T-helper 2 cell treated with Interferon-gamma antibody and Interleukin-4, amounts not matched to agents 100 ng/mL and 5 ng/mL, for 36 hours (primary cell): ENCODE measurements at regions not wholly inside any gene's neighbourhood (a gene's known extent, or its start where the extent isn't known, plus 50 kb on each side); places are given as distances from the start of the nearest gene placed in this dataset.

ENCODE experiments used
- intact Hi-C: fragments of 100-400 bp; cut with micrococcal nuclease; formaldehyde crosslinking; loops from one replicate; pipeline ENCODE4 v1.15.1; 2023

DNA sequence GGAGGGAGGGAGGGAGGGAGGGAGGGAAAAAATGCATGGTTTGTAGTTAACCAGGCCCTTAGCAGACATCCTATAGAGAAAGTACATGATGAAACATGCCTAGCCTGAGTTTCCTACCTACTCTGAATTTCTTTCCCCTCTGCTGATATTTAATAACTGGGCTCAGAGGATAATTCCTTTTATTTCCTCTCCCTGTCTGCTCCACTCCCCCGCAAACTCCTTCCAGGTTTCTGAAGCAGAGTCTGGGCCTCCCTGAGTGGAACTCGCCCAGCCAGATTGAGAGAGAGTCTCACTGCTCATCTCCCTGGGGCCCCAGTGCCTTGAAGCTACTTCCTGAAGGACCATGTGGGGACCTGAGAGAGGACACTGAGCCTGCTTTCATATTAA is 111.9 kb upstream of the SLC44A3 start:
- intact Hi-C loops, result no loop called here

DNA sequence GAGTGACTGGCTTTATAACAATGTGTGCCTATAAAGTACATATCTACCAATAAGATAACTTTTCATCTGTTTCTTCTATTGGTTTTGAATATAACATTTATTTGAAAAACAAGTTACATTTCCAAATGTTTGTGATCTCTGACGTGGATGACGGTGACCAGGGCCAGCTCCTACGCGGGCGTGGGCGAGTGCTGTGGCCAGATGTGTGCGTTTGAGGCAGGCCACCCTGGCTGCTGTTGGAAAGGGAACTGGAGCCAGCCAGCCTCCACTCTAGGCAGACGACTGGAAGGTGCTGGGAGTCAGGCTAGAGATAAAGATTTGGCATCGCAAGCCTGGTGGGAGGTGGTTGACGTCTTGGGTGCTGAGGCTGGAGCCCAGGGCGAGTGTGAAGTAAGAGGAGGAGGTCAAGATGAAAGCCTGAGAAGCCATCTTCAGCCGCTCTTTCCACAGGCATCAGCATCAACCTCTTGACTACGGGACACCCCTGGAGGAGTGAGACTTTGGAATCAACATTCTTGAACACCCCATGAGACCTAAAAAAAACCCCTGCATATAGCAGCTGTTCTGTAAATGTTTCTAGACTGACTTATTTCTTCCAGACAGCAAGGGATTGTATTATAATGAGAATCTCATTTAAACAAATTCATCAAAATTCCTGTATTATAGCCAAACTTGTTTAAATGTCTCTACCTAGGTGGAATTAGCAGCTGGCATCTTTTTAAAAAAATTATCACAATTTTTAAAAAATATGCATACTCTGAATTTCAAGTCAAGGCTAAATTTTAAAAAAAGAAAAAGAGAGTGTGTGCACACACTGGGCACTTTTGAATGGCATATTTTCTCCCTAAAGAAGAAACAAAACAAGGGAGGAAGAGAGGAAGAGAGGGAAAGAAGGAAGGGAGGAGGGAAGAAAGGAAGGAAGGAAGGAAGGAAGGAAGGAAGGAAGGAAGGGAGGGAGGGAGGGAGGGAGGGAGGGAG is 112.5 kb upstream of the SLC44A3 start:
- intact Hi-C loops, result no loop called here

DNA sequence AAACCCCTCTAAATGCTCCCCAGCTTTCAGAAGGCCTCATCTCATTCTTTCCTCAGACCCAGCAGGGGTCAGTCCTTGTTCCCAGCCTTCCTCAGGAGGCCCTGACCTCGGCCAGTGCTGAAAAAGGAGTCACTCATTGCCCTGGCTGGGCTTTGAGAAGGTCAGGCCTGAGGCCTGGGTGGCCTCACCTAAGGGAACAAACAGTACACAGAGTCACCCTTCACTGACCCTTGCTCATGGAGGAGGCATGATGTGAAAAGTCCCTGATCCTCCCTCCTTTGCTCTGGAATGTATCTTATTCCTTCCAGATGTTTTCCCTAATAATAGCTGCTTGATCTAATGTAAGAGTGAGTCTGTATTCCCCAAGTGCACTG is 117.7 kb upstream of the SLC44A3 start:
- intact Hi-C loops, result no loop called here

DNA sequence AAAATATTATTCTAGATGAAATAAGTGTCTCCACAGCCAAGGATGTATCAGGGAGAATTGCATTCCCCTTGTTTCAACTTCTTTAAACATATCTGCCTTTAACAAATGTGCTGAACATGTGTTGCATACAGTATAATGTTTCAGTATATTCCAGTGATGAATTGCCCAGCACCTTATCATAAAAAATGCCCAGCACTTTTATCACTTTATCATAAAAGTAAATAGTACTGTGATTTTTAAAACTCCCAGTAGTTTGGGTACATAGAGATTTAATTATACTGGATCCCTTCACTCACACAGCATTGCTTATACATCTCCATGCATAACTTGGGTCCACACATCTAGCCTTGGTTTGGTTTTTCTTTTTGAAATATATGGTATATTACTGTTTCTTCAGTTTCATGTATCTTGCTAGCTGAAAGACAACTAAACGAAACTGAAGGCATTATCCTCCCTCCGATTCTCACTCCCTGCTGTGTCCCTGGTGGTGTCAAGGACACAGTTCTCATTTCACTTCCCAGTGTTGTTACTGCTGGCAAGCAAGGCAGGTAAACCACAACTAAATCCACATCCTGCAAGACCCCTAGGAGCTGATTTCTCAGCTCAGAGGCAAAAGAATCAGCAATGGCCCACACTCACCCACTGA is 118.2 kb upstream of the SLC44A3 start:
- intact Hi-C loops, result no loop called here

DNA sequence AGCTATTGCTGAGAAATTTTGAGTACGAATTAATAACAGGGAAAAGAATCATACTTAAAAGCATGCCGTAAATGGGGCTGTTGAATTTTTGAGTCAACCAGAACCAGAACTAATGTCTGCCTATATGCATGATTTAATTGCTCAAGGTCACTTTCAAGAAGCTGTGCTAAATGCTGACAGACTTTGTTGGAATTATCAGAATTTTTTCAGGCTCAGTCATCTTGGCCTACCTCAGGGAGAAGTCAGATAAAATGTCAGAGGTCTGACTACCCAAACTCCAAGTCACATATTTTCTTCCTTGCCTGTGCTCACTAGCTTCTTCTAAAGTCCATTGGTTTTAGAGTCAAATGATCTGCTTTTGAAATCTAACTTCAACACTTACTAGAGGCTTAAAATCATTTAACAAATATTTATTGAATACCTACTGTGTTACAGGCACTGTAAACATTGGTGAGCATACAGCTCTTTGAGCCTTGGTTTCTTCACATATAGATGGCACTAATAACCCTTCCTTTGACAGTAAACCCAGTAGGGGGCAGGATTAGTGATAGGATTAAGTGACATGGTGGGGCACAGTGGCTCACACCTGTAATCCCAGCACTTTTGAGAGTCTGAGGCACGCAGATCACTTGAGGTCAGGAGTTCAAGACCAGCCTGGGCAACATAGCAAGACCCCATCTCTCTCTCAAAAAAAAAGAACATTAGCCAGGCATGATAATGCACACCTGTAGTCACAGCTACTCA is 121.2 kb upstream of the SLC44A3 start:
- intact Hi-C loops, result no loop called here

DNA sequence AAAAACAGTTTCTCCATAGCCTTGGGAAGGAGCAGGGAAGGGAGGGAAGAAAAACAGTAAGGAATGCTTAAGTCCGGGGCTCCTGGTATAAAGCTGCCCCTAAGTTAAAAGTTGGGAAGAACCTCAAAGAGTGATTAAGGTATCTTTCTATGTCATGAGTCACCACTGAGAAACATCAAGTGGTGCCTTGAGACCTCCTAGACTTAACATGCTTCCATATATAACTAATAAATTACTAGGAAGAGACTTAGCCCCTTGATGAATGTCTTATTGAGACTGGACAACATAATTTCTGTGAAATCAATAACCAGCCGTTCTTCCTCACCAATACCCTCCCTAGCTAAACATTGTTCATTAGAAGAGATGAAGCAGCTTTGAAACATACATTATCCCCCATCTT is 121.8 kb upstream of the SLC44A3 start:
- intact Hi-C loops, result no loop called here

DNA sequence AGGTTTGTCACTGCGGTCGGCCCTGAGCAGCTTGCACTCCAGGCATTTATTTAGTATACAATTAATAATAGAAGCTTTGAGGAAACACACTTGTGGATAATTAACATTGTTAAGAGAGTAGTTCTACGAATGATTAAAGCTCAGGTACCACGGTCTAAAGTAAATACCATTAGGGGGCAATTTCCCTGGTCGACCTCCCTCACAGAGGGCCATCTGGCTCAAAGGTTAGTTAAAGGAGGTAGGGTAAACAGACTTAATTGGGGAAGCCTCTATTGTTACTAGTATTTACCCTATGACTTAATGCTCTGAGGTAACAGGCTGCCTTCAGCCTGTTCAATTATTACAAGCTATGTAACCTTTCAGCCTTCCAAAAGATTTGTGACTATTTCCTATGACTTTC is 122.3 kb upstream of the SLC44A3 start:
- intact Hi-C loops, result no loop called here

DNA sequence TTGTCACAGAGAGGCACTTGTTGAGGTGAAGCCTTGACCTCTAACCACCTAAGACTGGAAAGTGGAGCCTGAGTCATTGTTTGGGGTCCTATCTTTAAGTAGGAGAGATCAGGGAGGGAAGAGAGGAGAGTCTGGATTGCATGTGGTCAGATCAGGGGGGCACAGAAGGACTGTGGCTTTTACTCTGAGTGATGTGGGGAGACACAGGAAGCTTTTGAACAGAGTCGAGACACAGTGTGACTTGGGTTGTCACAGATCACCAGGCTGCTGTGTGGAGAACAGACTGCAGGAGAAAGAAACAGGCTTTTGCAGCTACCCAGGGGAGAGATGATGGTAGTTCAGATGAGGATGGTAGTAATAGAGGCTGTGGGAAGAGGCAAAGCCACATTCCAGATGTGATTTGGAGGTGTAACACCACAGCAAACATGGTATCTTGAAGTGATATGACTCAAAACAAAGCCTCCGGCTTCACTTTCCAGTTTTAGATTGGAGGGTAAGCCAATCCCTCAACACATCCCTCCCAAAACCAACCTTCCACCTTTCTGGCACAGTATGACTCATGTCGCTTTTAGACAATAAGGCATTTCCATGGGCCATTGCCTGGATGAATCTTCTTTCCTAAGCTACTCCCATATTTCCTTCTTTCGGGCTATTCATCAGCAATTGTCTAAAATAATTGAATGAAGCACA is 125.8 kb upstream of the SLC44A3 start:
- intact Hi-C loops, result no loop called here

DNA sequence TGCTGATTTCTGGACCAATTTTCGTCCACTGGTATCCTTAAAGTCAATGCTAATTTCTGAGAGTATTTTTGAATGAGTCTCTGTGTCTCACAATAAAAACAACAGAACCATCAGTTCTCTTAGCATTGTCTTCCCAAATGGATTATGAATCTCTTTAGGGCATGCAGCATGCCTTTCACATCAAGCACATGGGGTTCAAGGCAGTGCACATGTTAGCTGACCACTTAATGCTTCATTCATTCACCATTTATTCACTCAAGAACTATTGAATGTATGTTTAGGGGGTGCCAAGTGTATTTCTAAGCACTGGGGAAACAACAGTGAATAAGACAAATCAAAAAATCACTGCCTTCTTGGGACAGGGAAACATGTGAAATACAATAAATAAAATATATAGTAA is 126.7 kb upstream of the SLC44A3 start:
- intact Hi-C loops, result no loop called here

DNA sequence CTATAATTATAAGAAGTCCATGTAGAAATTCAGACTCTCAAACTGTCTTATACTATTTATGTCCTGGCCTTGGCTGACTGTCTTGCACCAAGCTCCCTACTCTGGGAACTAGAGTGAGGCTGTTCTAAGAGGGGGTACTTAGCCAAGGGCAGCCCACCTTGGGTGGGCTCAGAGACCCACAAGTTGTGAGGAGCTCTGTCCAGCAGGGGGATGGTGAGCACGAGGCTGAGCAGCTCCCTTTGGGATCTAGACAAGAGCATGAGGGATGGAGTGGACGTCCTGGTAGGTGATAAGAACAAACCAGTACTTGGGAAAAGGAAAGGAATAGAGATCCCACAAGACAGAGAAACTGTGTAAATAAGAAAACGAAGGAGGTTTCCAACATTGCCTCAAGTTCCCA is 127.1 kb upstream of the SLC44A3 start:
- intact Hi-C loops, result no loop called here

DNA sequence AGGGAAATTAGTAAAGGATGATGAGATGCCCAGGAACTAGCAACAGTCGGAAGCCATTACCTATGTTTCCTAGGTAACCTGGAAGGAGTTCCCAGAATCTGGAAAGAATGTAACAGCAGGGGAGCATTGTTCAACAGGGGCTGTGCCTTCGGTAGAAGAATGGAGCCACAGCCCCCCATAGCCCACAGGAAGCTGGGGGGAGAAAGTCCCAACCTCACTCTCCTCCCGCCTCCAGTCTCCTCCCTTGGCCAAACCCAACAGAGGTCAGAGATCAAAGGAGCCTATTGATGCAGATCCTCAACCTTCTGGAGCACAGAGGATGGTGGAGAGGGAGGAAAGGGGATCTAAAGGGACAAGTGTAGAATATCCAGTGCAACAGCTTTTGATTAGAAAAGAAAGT is 131.5 kb upstream of the SLC44A3 start:
- intact Hi-C loops, result no loop called here

DNA sequence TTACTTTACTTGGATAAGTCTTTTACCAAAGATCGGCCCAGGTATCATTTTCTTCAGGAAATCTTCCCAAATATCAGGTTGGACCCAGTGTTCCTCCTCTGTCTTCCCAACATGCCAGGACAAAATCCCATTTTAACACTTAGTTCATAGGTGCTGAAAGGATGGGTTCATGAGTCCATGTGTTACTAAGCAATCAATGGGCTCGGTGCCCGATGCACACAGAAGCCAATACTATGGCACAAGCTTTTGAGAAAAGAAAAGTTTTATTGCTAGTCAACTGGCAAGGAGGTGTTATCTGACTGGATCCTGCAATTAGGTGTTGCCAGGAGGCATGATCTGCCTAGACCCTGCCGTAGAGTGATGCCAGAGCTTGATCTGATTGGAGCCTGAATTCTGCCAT is 133.3 kb upstream of the SLC44A3 start:
- intact Hi-C loops, result no loop called here

DNA sequence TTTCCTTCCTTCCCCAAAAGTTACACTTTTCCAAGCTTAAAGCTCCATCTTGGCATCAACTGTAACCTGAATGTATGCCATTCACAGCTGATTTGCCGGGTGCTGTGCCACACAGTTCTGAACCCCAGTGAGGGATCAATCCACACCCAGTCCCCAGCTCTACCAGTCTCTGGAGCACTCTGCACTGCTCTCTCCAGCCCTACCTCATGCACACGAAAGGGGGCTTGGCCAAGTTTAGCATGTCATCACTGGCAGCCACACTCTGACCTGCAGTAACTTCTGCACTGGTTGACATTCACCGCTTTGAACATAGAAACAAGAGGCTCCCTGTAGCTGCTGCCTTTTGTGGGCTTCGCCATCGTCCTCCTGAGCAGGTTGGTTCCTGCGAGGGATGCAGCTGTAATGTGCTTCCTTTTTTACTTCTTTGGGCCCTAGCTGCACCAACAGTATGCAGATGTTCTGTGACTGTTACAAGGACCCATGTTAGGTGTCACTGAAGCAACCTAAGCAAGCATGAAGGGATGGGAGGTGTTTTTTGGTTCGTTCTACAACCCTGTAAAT is 135.4 kb upstream of the SLC44A3 start:
- intact Hi-C loops, result no loop called here

DNA sequence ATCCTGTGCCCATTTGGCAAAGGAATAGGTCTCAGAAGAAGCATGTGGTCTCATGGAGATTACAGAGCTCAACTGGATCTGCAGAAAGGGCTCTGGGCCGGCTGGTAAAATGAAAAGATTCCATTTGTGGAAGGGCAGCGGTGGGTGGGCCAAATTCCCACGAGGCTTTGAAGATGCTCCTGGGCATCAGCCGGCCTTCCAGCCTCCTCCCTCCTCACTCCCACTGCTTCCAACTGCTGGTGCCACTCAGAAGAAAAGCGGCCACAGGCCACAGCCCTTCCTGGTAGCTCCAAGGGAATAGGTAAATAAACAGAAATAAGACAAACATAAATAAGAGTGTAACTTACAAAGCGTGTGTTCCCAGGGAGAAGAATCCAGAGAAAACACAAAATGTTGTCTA is 136.3 kb upstream of the SLC44A3 start:
- intact Hi-C loops, result no loop called here

DNA sequence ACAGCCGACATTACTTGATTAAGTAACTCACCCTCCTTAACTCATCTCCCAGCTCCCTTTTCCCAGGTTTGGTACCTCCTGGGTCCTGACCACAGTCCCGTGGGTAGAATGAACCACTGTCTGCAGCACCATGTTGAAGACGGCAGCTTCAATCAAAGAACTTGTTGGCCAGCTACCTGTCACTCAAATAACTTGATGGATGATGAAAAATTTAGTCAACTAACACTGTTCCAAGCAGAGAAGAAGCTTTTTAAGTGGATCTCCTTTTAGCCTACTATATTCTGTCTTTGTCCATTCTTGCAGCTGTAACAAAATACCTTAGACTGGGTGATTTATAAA is 138.4 kb upstream of the F3 start:
- intact Hi-C loops, result no loop called here

DNA sequence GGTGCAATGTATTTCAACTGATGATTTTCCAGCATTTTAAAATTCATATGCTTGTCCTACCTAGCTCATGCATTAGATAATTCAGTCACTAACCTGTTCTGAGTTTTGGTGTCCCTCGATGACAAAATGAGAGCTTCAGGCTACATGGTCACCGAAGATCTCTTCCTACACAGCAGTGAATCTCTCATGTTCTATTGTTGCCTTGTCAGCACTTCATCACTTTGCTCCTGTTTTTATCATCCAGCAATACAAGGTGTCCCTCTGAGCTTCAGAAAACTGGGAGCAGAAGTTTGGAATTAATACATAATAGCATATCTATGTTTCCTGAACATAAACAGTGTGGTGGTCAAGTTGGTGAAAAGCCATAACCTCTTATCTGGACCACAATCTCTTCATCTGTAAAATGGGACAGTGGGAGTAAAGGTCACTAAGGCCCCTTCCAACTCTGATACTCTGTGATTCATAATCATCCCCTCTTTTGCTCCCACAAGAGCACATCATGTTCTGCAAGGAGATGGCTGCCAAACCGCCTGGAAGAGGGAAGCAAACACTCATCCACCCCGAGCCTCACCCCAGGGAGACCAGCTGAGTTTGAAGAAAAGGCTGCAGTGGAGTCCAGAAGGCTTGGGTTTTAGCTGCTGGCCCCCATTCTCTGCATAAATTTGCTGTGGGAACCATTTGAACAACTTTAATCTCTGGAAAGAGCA is 137.9 kb upstream of the F3 start:
- intact Hi-C loops, result no loop called here

DNA sequence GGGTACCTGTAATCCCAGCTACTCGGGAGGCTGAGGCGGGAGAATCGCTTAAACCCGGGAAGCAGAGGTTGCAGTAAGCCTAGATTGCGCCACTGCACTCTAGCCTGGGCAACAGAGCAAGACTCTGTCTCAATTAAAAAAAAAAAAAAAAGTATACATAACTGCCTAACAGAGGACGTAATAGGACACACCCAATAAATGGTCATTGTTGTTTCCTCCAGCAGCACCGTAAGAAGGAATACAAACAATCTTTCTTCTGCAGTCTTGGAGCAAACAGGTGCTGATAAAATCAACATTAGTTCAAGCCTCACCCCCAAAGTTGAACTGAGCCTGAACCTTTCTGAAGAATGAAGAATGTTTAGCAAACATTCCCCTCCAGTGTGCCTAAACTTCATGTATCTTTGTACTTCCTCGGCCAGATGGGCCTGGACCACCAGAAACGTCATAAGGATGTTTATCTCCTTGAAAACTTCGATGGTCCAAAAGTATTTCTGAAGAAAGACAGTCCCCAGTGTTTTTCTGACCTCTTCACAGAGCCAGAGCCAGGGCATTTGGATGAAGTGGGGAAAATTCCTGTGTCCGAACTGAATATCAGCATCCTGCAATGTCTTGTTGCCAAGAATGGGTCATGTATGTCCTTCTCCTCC is 136.8 kb upstream of the F3 start:
- intact Hi-C loops, result no loop called here

DNA sequence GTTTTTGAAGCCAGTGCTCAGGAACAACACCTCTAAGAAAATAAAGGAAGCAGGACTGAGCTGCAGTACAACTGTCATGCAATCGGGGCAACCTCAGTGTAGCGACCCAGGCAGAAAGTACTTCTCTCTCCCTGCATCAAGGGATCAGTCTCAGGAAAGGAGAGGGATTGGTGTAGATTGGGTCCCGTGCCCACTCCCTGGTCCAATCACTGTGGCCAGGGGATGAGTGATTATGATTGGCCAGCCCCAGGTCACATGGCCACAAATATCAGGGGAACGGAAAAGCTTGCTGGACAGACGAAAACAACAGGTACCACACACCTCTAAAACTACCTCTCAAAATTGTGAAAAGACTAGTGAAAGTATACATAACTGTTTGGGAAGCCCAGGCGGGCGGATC is 136.2 kb upstream of the F3 start:
- intact Hi-C loops, result no loop called here

DNA sequence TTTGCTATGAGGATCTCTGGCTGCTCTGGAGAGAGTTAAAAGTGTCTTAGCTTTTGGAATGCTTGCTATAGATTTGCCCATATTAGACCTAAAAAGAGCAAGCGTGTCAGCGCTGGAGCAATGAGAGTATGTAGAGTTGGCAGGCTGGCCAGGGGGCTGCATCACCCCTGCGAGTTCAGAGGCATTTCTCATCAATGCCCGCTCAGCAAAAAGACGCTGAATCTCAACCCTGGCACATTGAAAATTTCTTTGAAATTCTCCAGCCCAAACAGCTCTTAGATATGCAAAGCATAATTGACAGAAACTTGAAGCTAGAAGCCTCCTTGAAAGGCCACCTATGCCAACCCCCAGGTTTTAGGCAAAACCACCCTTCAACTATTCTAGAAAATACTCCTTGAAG is 135.5 kb upstream of the F3 start:
- intact Hi-C loops, result no loop called here

DNA sequence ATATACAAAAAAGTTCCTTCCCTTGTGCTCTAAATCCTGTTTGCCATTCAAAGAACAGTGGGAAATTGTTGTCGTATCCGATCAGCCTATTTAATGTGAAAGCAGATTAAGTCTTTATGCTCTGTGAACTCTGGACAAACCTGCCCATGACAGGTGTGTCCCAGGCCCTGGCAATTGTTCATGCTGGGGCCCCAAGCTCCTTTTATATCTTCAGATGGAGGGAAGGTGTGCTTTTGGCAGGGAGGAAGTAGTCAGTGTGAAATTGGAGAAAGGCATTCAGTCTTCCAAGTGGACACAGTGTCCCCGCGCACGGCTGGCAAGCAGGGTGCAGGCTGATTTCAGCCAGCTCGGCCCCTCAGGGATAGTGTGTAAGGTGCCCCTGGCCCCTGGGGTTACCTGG is 135.1 kb upstream of the F3 start:
- intact Hi-C loops, result no loop called here
